ENCODE measurements at regions not wholly inside any gene's neighbourhood (a gene's known extent, or its start where the extent isn't known, plus 50 kb on each side); places are given as distances from the start of the nearest gene placed in this dataset.

- Histone ChIP-seq H3K4me3 (ENCODE audit: low read length) (no peak overlapping the region), H3K27me3 (replicated peaks; ENCODE audit: insufficient read depth, low read length) (no peaks in the 10 kb centered on the region), H3K79me2 (ENCODE audit: low read length) (no peaks in the 10 kb centered on the region), H3K27ac (ENCODE audit: low read length) (no peak overlapping the region), H4K20me1 (ENCODE audit: insufficient read depth, low read length) (no peaks in the 10 kb centered on the region), H3K4me2 (ENCODE audit: low read depth, low read length) (no peak overlapping the region), H3K4me1 (ENCODE audit: low read length) (no peaks in the 10 kb centered on the region), H3F3A (ENCODE audit: insufficient read depth, low read length) (no peaks in the 10 kb centered on the region), H3K9ac (ENCODE audit: low read length) (no peak overlapping the region), H3K9me2 (replicated peaks; ENCODE audit: insufficient read depth, low read length) (no peaks in the 10 kb centered on the region), H2AFZ (ENCODE audit: low read length) (no peak overlapping the region), H3K9me3 (replicated peaks; ENCODE audit: insufficient read depth, low read length) (no peaks in the 10 kb centered on the region), H3K36me3 (replicated peaks; ENCODE audit: insufficient read depth, low read length) (no peaks in the 10 kb centered on the region)
- DNase-seq: no peak
- no peak for TF ChIP-seq EZH2 (optimal IDR thresholded peaks at IDR 0.05; ENCODE audit: low read depth, low read length)
- no peak for TF ChIP-seq EZH2phosphoT487 (IDR thresholded peaks at IDR 0.05; ENCODE audit: low read length)
- TF ChIP-seq CTCF (IDR thresholded peaks at IDR 0.05; ENCODE audit: low read length): no peak
Observed at GRCh38 chr4:23706972-23707651, 182.7 kb downstream of the PPARGC1A start.

- Histone ChIP-seq H2AFZ (ENCODE audit: low read length) (no peak overlapping the region), H3K9me2 (replicated peaks; ENCODE audit: insufficient read depth, low read length) (no peaks in the 10 kb centered on the region), H3K27me3 (replicated peaks; ENCODE audit: insufficient read depth, low read length) (no peaks in the 10 kb centered on the region), H3K4me2 (ENCODE audit: low read depth, low read length) (no peak overlapping the region), H3K9me3 (replicated peaks; ENCODE audit: insufficient read depth, low read length) (no peaks in the 10 kb centered on the region), H3F3A (ENCODE audit: insufficient read depth, low read length) (no peaks in the 10 kb centered on the region), H3K4me3 (ENCODE audit: low read length) (no peak overlapping the region), H3K4me1 (ENCODE audit: low read length) (no peaks in the 10 kb centered on the region), H3K9ac (ENCODE audit: low read length) (no peak overlapping the region), H3K27ac (ENCODE audit: low read length) (no peak overlapping the region), H4K20me1 (ENCODE audit: insufficient read depth, low read length) (no peaks in the 10 kb centered on the region), H3K36me3 (replicated peaks; ENCODE audit: insufficient read depth, low read length) (no peaks in the 10 kb centered on the region), H3K79me2 (ENCODE audit: low read length) (no peaks in the 10 kb centered on the region)
- no peak for DNase-seq
- no peak for TF ChIP-seq EZH2 (optimal IDR thresholded peaks at IDR 0.05; ENCODE audit: low read depth, low read length)
- TF ChIP-seq CTCF (IDR thresholded peaks at IDR 0.05; ENCODE audit: low read length): no peak
Observed at GRCh38 chr4:23700197-23700596, 189.7 kb downstream of the PPARGC1A start.

GRCh38 chr4:23697722-23698121 lies 192.1 kb downstream of the PPARGC1A start:
- no peaks in the 10 kb centered on the region for H3K79me2 ChIP-seq (ENCODE audit: low read length)
- H3K4me2 ChIP-seq (ENCODE audit: low read depth, low read length): no peak overlapping the region
- no peaks in the 10 kb centered on the region for H3K36me3 ChIP-seq (replicated peaks; ENCODE audit: insufficient read depth, low read length)
- no peak overlapping the region for H3K4me3 ChIP-seq (ENCODE audit: low read length)
- H3K27me3 ChIP-seq (replicated peaks; ENCODE audit: insufficient read depth, low read length): no peaks in the 10 kb centered on the region
- no peaks in the 10 kb centered on the region for H3K9me2 ChIP-seq (replicated peaks; ENCODE audit: insufficient read depth, low read length)
- no peaks in the 10 kb centered on the region for H3K9me3 ChIP-seq (replicated peaks; ENCODE audit: insufficient read depth, low read length)
- no peak for DNase-seq
- H3K9ac ChIP-seq (ENCODE audit: low read length): no peak overlapping the region
- TF ChIP-seq CTCF (IDR thresholded peaks at IDR 0.05; ENCODE audit: low read length) (no peak), EZH2 (optimal IDR thresholded peaks at IDR 0.05; ENCODE audit: low read depth, low read length) (no peak), EZH2phosphoT487 (IDR thresholded peaks at IDR 0.05; ENCODE audit: low read length) (no peak)
- no peaks in the 10 kb centered on the region for H4K20me1 ChIP-seq (ENCODE audit: insufficient read depth, low read length)
- H3F3A ChIP-seq (ENCODE audit: insufficient read depth, low read length): no peaks in the 10 kb centered on the region
- H3K27ac ChIP-seq (ENCODE audit: low read length): no peak overlapping the region
- no peaks in the 10 kb centered on the region for H3K4me1 ChIP-seq (ENCODE audit: low read length)
- H2AFZ ChIP-seq (ENCODE audit: low read length): no peak overlapping the region
